ENCODE measurements at regions not wholly inside any gene's neighbourhood (a gene's known extent, or its start where the extent isn't known, plus 50 kb on each side); places are given as distances from the start of the nearest gene placed in this dataset.

- TF ChIP-seq, protein P1, sequence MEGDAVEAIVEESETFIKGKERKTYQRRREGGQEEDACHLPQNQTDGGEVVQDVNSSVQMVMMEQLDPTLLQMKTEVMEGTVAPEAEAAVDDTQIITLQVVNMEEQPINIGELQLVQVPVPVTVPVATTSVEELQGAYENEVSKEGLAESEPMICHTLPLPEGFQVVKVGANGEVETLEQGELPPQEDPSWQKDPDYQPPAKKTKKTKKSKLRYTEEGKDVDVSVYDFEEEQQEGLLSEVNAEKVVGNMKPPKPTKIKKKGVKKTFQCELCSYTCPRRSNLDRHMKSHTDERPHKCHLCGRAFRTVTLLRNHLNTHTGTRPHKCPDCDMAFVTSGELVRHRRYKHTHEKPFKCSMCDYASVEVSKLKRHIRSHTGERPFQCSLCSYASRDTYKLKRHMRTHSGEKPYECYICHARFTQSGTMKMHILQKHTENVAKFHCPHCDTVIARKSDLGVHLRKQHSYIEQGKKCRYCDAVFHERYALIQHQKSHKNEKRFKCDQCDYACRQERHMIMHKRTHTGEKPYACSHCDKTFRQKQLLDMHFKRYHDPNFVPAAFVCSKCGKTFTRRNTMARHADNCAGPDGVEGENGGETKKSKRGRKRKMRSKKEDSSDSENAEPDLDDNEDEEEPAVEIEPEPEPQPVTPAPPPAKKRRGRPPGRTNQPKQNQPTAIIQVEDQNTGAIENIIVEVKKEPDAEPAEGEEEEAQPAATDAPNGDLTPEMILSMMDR (IDR thresholded peaks at IDR 0.05), result no peak
- no peak for TF ChIP-seq POLR2A (IDR thresholded peaks at IDR 0.05)
Measured at GRCh38 chr4:63817196-63817865, 591.9 kb downstream of the TECRL start.

Data from testis (tissue), 2 donors.